H1 (cell line): ENCODE measurements at regions not wholly inside any gene's neighbourhood (a gene's known extent, or its start where the extent isn't known, plus 50 kb on each side); places are given as distances from the start of the nearest gene placed in this dataset.

ENCODE experiments used
- CBX8 ChIP-seq: fragments of 300-800, 300-1000 bp; sonication (generic); IDR thresholded peaks from 2 replicates; pipeline ENCODE4 v1.7.1; 2016; ENCODE audit warnings: low read depth, low read length, borderline replicate concordance
- CTBP2 ChIP-seq: IDR thresholded peaks from 2 replicates; pipeline ENCODE4 v1.7.0; 2011; ENCODE audit warnings: borderline replicate concordance, mild to moderate bottlenecking, moderate library complexity, mixed read lengths, low read length; ENCODE audit not compliant: insufficient read depth, insufficient read length
- POLR2A ChIP-seq, 2 experiments: IDR thresholded peaks; 1 replicate in 1 of 2; 2 replicates in 1 of 2; pipeline ENCODE4 v1.6.1; 2011; ENCODE audit warnings: low read depth in 2 of 2, low read length in 2 of 2, mild to moderate bottlenecking in 2 of 2; ENCODE audit errors: control extremely low read depth in 1 of 2
- POU5F1 ChIP-seq: IDR thresholded peaks from 2 replicates; pipeline ENCODE4 v1.6.1; 2011; ENCODE audit warnings: low read depth, mild to moderate bottlenecking, low read length, moderate library complexity
- RBBP5 ChIP-seq: IDR thresholded peaks from 2 replicates; pipeline ENCODE4 v1.7.1; 2012; ENCODE audit warnings: low read depth, mild to moderate bottlenecking, inconsistent platforms, low read length, moderate library complexity, borderline replicate concordance
- RXRA ChIP-seq: IDR thresholded peaks from 2 replicates; pipeline ENCODE4 v1.6.1; 2011; ENCODE audit warnings: low read depth, mild to moderate bottlenecking, low read length, moderate library complexity; ENCODE audit not compliant: insufficient read depth
- SRF ChIP-seq: IDR thresholded peaks from 2 replicates; pipeline ENCODE4 v1.6.1; 2011; ENCODE audit warnings: mild to moderate bottlenecking, low read depth, low read length, moderate library complexity
- TF ChIP-seq, protein P1 (sequence below), 3 experiments: IDR thresholded peaks; 1 replicate in 2 of 3; 2 replicates in 1 of 3; pipeline versions ENCODE4 v1.5.1 to v1.6.1; 2011; ENCODE audit warnings: low read length in 3 of 3, mild to moderate bottlenecking in 3 of 3, inconsistent platforms in 2 of 3, low read depth in 1 of 3, moderate library complexity in 1 of 3; ENCODE audit not compliant: insufficient read depth in 1 of 3; ENCODE audit errors: control extremely low read depth in 1 of 3

DNA sequence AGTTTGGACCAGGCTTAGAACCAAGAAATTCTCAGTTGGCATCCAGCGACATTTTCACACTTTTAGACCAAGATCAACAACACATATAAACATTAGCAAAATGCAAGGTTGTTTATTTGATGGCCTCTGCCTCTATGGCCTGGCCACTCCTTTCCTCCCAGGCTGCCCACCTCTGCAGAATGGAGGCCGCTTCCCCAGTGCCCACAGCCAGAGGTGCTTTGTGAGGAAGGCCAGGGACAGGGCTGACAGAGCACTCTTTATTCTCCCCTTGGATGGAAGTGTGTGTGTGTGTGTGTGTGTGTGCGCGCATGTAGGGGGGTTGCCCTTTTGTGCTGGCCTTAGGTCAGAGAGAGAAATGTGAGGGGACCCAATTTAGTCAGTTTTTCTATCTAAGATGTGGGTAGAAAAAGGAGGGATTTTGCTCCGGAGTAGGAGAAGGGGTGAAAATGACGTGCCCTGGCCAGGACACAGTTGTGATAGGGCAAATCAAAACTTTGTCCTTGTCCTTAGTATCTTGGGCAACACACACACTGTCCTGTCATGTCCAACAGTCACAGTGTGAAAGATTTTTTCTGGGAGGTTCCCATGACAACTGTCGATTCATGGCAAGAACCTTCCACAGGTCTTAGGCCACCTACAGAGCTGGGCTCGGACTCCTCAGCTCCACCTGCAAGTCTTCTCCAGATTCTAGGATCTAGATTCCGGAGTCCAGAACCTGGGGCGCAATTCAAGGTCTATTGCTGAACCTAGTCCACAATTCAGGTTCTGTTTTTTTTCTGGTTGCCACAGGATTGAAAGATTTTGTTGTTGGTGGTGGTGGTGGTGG, 104.9 kb upstream of the SLC2A1 start (continued):
- TF ChIP-seq, protein P1, sequence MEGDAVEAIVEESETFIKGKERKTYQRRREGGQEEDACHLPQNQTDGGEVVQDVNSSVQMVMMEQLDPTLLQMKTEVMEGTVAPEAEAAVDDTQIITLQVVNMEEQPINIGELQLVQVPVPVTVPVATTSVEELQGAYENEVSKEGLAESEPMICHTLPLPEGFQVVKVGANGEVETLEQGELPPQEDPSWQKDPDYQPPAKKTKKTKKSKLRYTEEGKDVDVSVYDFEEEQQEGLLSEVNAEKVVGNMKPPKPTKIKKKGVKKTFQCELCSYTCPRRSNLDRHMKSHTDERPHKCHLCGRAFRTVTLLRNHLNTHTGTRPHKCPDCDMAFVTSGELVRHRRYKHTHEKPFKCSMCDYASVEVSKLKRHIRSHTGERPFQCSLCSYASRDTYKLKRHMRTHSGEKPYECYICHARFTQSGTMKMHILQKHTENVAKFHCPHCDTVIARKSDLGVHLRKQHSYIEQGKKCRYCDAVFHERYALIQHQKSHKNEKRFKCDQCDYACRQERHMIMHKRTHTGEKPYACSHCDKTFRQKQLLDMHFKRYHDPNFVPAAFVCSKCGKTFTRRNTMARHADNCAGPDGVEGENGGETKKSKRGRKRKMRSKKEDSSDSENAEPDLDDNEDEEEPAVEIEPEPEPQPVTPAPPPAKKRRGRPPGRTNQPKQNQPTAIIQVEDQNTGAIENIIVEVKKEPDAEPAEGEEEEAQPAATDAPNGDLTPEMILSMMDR (IDR thresholded peaks at IDR 0.05; ENCODE audit: control extremely low read depth in 1 of 3, insufficient read depth in 1 of 3, low read depth in 1 of 3, low read length in 3 of 3), result no peak
- TF ChIP-seq RXRA (no peak), POU5F1 (no peak), CBX8 (no peak), CTBP2 (no peak), RBBP5 (no peak), POLR2A (IDR thresholded peaks at IDR 0.05; ENCODE audit: control extremely low read depth in 1 of 2, low read depth in 2 of 2, low read length in 2 of 2) (no peak), SRF (no peak)
